Nephron (organoid): ENCODE measurements at regions not wholly inside any gene's neighbourhood (a gene's known extent, or its start where the extent isn't known, plus 50 kb on each side); places are given as distances from the start of the nearest gene placed in this dataset.

Experiments
- H3K27ac Mint-ChIP-seq, 3 experiments: 2 replicates each; pipeline ENCODE4 v1.8.0; 2020; ENCODE audit warnings: mixed read lengths in 3 of 3, mild to moderate bottlenecking in 2 of 3, moderate library complexity in 1 of 3
- H3K27me3 Mint-ChIP-seq: 2 replicates; pipeline ENCODE4 v1.8.0; 2021; ENCODE audit warnings: low read depth, mild to moderate bottlenecking, moderate library complexity, mixed read lengths
- H3K36me3 Mint-ChIP-seq: 2 replicates; pipeline ENCODE4 v1.8.0; 2020; ENCODE audit warnings: low read depth, mixed read lengths
- H3K4me1 Mint-ChIP-seq: 2 replicates; pipeline ENCODE4 v1.8.0; 2020; ENCODE audit warnings: mixed read lengths
- H3K4me3 Mint-ChIP-seq, 3 experiments: 2 replicates each; pipeline ENCODE4 v1.8.0; 2020; ENCODE audit warnings: mild to moderate bottlenecking in 3 of 3, mixed read lengths in 3 of 3, moderate library complexity in 2 of 3
- H3K9me3 Mint-ChIP-seq: 2 replicates; pipeline ENCODE4 v1.8.0; 2020; ENCODE audit warnings: mixed read lengths
- CTCF ChIP-seq, 3 experiments: fragments of 200-600 bp; sonication (generic); IDR thresholded peaks; one replicate each; pipeline ENCODE4 v1.5.0; 2021; ENCODE audit warnings: antibody characterized with exemption in 3 of 3; ENCODE audit not compliant: unreplicated experiment in 3 of 3

- no peaks in the 10 kb centered on the region for H3K36me3 Mint-ChIP-seq
- H3K4me3 Mint-ChIP-seq: peak overlapping the region; percentile 53 to 61 (median 53)
- H3K4me1 Mint-ChIP-seq: no peaks in the 10 kb centered on the region
- no peaks in the 10 kb centered on the region for H3K9me3 Mint-ChIP-seq
- peaks cover 52% of the 10 kb centered on the region for H3K27me3 Mint-ChIP-seq
- H3K27ac Mint-ChIP-seq: no peak overlapping the region
- TF ChIP-seq CTCF (IDR thresholded peaks at IDR 0.05; ENCODE audit: unreplicated experiment in 3 of 3): no peak
Measured at GRCh38 chr12:30201301-30202160, 417.8 kb upstream of the TMTC1 start.

DNA sequence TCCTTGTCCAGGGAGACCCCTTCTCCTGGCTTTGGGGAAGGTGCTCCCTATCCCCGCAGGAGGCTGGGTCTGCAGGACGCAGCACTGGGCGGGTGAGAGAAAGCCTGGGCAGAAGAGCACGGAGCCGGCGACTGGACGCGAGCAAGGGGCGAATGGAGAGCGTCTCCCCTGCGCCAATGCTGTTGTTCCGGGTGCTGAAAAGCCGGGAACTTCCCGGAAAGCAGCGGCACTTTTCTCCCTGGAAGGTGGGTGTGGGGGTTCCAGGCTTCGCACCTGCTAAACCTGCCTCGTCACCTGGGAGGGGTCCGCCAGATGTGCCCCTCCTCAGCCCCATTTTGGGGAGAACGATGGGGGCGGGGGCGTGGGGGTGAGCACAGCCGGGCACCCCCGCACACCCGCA is 417.1 kb upstream of the TMTC1 start:
- H3K4me3 Mint-ChIP-seq: peak overlapping the region; percentile 68 to 74 (median 74)
- no peaks in the 10 kb centered on the region for H3K4me1 Mint-ChIP-seq
- no peak overlapping the region for H3K27ac Mint-ChIP-seq
- no peaks in the 10 kb centered on the region for H3K36me3 Mint-ChIP-seq
- peaks cover 52% of the 10 kb centered on the region for H3K27me3 Mint-ChIP-seq
- no peak for TF ChIP-seq CTCF (IDR thresholded peaks at IDR 0.05; ENCODE audit: unreplicated experiment in 3 of 3)
- no peaks in the 10 kb centered on the region for H3K9me3 Mint-ChIP-seq

DNA sequence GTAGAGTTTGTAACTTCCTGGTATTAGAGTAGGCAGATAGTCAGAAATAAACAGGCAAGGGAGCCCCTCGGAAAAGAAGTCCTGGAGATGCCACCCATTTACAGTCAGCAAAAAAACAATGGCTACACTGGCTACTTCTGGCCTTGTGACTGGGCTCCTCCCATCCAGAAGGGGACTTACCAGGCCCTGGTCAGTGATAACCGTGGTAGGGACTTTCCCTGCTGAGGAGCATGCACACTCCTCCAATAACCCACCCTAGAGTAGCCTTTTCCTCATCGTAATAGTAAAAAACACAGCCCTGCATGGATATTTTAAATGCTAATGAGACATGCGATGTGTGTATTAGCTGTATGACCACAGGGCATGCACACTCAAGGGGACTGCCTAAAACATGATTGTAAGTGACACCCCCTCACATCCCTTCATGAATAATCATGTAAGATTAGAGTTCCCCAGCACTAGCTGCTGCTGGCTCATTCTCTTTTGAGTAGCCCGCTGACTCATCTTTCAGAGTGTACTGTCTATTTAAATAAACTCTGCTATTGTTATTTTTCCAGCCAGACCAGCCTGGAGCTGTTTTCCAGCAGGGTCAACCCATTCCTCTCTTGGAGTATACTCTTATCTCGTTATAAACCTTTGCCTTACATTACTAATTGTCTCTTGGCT is 413.8 kb upstream of the TMTC1 start:
- no peaks in the 10 kb centered on the region for H3K36me3 Mint-ChIP-seq
- H3K27ac Mint-ChIP-seq: no peak overlapping the region
- no peak for TF ChIP-seq CTCF (IDR thresholded peaks at IDR 0.05; ENCODE audit: unreplicated experiment in 3 of 3)
- no peaks in the 10 kb centered on the region for H3K4me1 Mint-ChIP-seq
- H3K27me3 Mint-ChIP-seq: peaks cover 35% of the 10 kb centered on the region
- no peaks in the 10 kb centered on the region for H3K9me3 Mint-ChIP-seq
- H3K4me3 Mint-ChIP-seq: no peak overlapping the region

DNA sequence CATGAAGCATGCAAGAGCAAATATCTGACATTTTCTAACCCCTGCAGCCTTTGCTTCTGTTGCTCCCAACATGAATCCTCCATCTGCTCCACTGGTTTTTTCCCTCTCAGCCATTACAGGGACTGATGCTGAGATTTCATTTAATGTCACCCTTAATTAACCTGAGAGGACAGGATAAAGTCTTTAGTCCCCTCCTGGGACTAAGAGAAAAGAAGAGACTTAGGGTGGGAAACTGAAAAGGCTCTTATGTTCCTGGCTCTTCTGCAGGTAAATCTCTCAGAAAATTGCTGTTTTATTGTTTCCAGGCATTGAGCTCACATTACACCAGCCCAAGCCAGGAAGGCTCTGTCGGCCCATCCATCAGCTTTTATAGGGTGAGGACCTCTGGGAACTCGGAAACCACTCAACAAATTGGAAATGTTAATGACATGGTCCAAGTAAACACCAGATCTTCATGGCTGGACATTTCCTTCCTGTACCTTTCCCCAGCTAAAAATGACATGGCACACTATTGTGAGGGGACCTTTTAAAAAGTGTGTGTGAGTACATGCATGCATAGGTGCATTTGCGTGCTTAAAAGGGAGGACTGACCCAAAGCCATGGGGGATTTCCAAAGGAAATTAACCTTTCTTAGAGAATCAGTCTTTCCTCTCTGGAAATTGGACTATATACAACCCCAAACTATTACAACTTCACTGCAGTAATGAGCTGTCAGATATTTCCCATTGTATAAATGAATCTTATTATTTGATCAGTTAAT is 408.1 kb upstream of the TMTC1 start:
- no peak for TF ChIP-seq CTCF (IDR thresholded peaks at IDR 0.05; ENCODE audit: unreplicated experiment in 3 of 3)
- Mint-ChIP-seq H3K4me1 (peaks cover 5% of the 10 kb centered on the region), H3K27me3 (peaks cover 12% of the 10 kb centered on the region), H3K36me3 (no peaks in the 10 kb centered on the region), H3K27ac (peak overlapping the region in 1 of 3 experiments; percentile 32), H3K4me3 (no peak overlapping the region), H3K9me3 (no peaks in the 10 kb centered on the region)

DNA sequence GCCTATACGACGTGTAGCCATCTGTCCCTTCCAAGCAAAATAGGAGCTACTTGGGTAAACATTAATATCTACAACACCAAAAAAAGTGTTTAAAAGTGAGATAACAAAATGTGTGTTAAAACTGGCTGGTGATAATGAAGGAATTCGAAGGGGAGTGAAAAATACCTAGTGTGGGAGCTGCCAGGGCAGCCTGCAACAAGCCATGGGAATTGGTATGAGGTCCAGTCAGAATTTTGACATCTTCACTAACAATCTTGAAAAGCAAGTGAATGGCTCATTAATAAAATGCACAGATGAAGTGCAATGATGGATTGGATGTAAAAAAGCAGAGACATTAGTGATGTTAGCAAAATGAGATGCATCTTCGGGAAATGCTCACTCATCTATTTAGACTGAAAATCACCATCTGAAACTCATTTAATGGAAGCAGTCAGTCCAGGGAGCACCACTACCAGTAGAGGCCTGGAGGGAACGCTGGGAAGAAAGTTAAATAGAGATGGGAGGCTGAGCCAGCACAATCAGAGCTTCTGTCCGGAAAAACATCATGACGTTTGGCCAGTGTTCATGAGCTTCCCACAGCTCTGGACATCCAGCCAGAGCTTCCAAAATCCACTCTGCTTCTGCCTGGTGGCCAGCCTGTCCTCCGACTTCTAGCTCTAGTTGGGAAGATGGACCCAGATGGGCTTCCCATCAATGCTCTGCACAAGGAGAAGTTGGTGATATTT is 405.0 kb upstream of the TMTC1 start:
- peak overlapping the region in 1 of 3 experiments; percentile 53 for H3K27ac Mint-ChIP-seq
- no peaks in the 10 kb centered on the region for H3K36me3 Mint-ChIP-seq
- peaks cover 7% of the 10 kb centered on the region for H3K27me3 Mint-ChIP-seq
- H3K9me3 Mint-ChIP-seq: no peaks in the 10 kb centered on the region
- TF ChIP-seq CTCF (IDR thresholded peaks at IDR 0.05; ENCODE audit: unreplicated experiment in 3 of 3): no peak
- no peak overlapping the region for H3K4me3 Mint-ChIP-seq
- peaks cover 5% of the 10 kb centered on the region for H3K4me1 Mint-ChIP-seq
